ENCODE measurements at regions not wholly inside any gene's neighbourhood (a gene's known extent, or its start where the extent isn't known, plus 50 kb on each side); places are given as distances from the start of the nearest gene placed in this dataset.

GRCh38 chr11:41955066-41955465, 495.6 kb upstream of the LRRC4C start:
- Histone ChIP-seq H3K27me3 (ENCODE audit: control insufficient read depth in 1 of 2, insufficient read depth in 1 of 2, low read length in 2 of 2) (no peaks in the 10 kb centered on the region), H4K91ac (ENCODE audit: low read length) (no peak overlapping the region), H3K9me3 (ENCODE audit: control insufficient read depth, low read length) (no peaks in the 10 kb centered on the region), H3K23ac (ENCODE audit: low read length in 2 of 2) (no peak overlapping the region), H3K4me1 (ENCODE audit: control insufficient read depth, insufficient read depth, low read depth, low read length) (no peaks in the 10 kb centered on the region), H3K14ac (ENCODE audit: low read length in 2 of 2) (no peak overlapping the region), H4K8ac (ENCODE audit: low read length) (no peak overlapping the region), H3K79me1 (replicated peaks; ENCODE audit: low read length, poor library complexity, severe bottlenecking) (no peaks in the 10 kb centered on the region), H2BK12ac (ENCODE audit: low read length in 2 of 2) (no peak overlapping the region), H3K18ac (ENCODE audit: low read depth in 1 of 2, low read length in 2 of 2) (no peak overlapping the region), H3K27ac (ENCODE audit: low read length, poor library complexity, severe bottlenecking) (no peak overlapping the region), H3K4me3 (ENCODE audit: insufficient read depth in 1 of 2, low read depth in 1 of 2, low read length in 2 of 2) (no peak overlapping the region), H3K36me3 (ENCODE audit: control insufficient read depth in 1 of 2, insufficient read depth in 2 of 2, low read depth in 1 of 2, low read length in 2 of 2) (no peaks in the 10 kb centered on the region), H3K4me2 (ENCODE audit: low read length, poor library complexity, severe bottlenecking) (no peak overlapping the region), H2BK15ac (ENCODE audit: low read depth, poor library complexity, severe bottlenecking) (no peak overlapping the region), H2BK120ac (ENCODE audit: low read depth, low read length) (no peak overlapping the region), H3K9ac (ENCODE audit: low read length) (no peak overlapping the region), H2AFZ (ENCODE audit: low read depth, low read length) (no peak overlapping the region), H2AK5ac (ENCODE audit: low read length, severe bottlenecking) (no peak overlapping the region), H2BK5ac (ENCODE audit: low read depth, low read length, poor library complexity, severe bottlenecking) (no peak overlapping the region), H3K4ac (ENCODE audit: low read depth in 1 of 2, low read length in 2 of 2) (no peak overlapping the region)
- no peak for DNase-seq
- 91% methylated on average over 1 of the region's 2 CpGs for WGBS

GRCh38 chr11:41955635-41956400, 496.4 kb upstream of the LRRC4C start:
- no peaks in the 10 kb centered on the region for H3K36me3 ChIP-seq (ENCODE audit: control insufficient read depth in 1 of 2, insufficient read depth in 2 of 2, low read depth in 1 of 2, low read length in 2 of 2)
- no peak overlapping the region for H2AFZ ChIP-seq (ENCODE audit: low read depth, low read length)
- peak overlapping the region; percentile 14 for H4K8ac ChIP-seq (ENCODE audit: low read length)
- 82% methylated on average over 10 of the region's 10 CpGs for WGBS
- no peak overlapping the region for H2BK120ac ChIP-seq (ENCODE audit: low read depth, low read length)
- H3K4ac ChIP-seq (ENCODE audit: low read depth in 1 of 2, low read length in 2 of 2) = no peak overlapping the region
- H4K91ac ChIP-seq (ENCODE audit: low read length) = no peak overlapping the region
- H3K18ac ChIP-seq (ENCODE audit: low read depth in 1 of 2, low read length in 2 of 2) = no peak overlapping the region
- no peaks in the 10 kb centered on the region for H3K27me3 ChIP-seq (ENCODE audit: control insufficient read depth in 1 of 2, insufficient read depth in 1 of 2, low read length in 2 of 2)
- DNase-seq = no peak
- no peak overlapping the region for H3K4me2 ChIP-seq (ENCODE audit: low read length, poor library complexity, severe bottlenecking)
- no peak overlapping the region for H2BK12ac ChIP-seq (ENCODE audit: low read length in 2 of 2)
- peaks cover 3% of the 10 kb centered on the region for H3K9me3 ChIP-seq (ENCODE audit: control insufficient read depth, low read length)
- no peak overlapping the region for H2BK5ac ChIP-seq (ENCODE audit: low read depth, low read length, poor library complexity, severe bottlenecking)
- no peak overlapping the region for H3K27ac ChIP-seq (ENCODE audit: low read length, poor library complexity, severe bottlenecking)
- no peaks in the 10 kb centered on the region for H3K79me1 ChIP-seq (replicated peaks; ENCODE audit: low read length, poor library complexity, severe bottlenecking)
- no peak overlapping the region for H3K9ac ChIP-seq (ENCODE audit: low read length)
- no peak overlapping the region for H3K14ac ChIP-seq (ENCODE audit: low read length in 2 of 2)
- no peak overlapping the region for H3K23ac ChIP-seq (ENCODE audit: low read length in 2 of 2)
- H2BK15ac ChIP-seq (ENCODE audit: low read depth, poor library complexity, severe bottlenecking) = no peak overlapping the region
- H3K4me1 ChIP-seq (ENCODE audit: control insufficient read depth, insufficient read depth, low read depth, low read length) = no peaks in the 10 kb centered on the region
- no peak overlapping the region for H2AK5ac ChIP-seq (ENCODE audit: low read length, severe bottlenecking)
- no peak overlapping the region for H3K4me3 ChIP-seq (ENCODE audit: insufficient read depth in 1 of 2, low read depth in 1 of 2, low read length in 2 of 2)

- Histone ChIP-seq H3K27me3 (ENCODE audit: control insufficient read depth in 1 of 2, insufficient read depth in 1 of 2, low read length in 2 of 2) (no peaks in the 10 kb centered on the region), H3K79me1 (replicated peaks; ENCODE audit: low read length, poor library complexity, severe bottlenecking) (no peaks in the 10 kb centered on the region), H3K4me3 (ENCODE audit: insufficient read depth in 1 of 2, low read depth in 1 of 2, low read length in 2 of 2) (no peak overlapping the region), H3K4me1 (ENCODE audit: control insufficient read depth, insufficient read depth, low read depth, low read length) (no peaks in the 10 kb centered on the region), H2BK15ac (ENCODE audit: low read depth, poor library complexity, severe bottlenecking) (no peak overlapping the region), H3K9me3 (ENCODE audit: control insufficient read depth, low read length) (peaks cover 10% of the 10 kb centered on the region), H2BK12ac (ENCODE audit: low read length in 2 of 2) (no peak overlapping the region), H3K4me2 (ENCODE audit: low read length, poor library complexity, severe bottlenecking) (no peak overlapping the region), H3K18ac (ENCODE audit: low read depth in 1 of 2, low read length in 2 of 2) (no peak overlapping the region), H3K9ac (ENCODE audit: low read length) (no peak overlapping the region), H3K36me3 (ENCODE audit: control insufficient read depth in 1 of 2, insufficient read depth in 2 of 2, low read depth in 1 of 2, low read length in 2 of 2) (no peaks in the 10 kb centered on the region), H2BK5ac (ENCODE audit: low read depth, low read length, poor library complexity, severe bottlenecking) (peak overlapping the region; percentile 8), H3K27ac (ENCODE audit: low read length, poor library complexity, severe bottlenecking) (no peak overlapping the region), H2BK120ac (ENCODE audit: low read depth, low read length) (no peak overlapping the region), H3K14ac (ENCODE audit: low read length in 2 of 2) (no peak overlapping the region), H2AFZ (ENCODE audit: low read depth, low read length) (no peak overlapping the region), H4K8ac (ENCODE audit: low read length) (no peak overlapping the region), H3K4ac (ENCODE audit: low read depth in 1 of 2, low read length in 2 of 2) (no peak overlapping the region), H3K23ac (ENCODE audit: low read length in 2 of 2) (no peak overlapping the region), H2AK5ac (ENCODE audit: low read length, severe bottlenecking) (no peak overlapping the region), H4K91ac (ENCODE audit: low read length) (no peak overlapping the region)
- WGBS = 78% methylated on average over 1 of the region's 1 CpG
- DNase-seq = no peak
Measured at GRCh38 chr11:41963406-41963805, 504.0 kb upstream of the LRRC4C start.

- Histone ChIP-seq H2BK15ac (ENCODE audit: low read depth, poor library complexity, severe bottlenecking) (no peak overlapping the region), H3K4me3 (ENCODE audit: insufficient read depth in 1 of 2, low read depth in 1 of 2, low read length in 2 of 2) (no peak overlapping the region), H3K36me3 (ENCODE audit: control insufficient read depth in 1 of 2, insufficient read depth in 2 of 2, low read depth in 1 of 2, low read length in 2 of 2) (no peaks in the 10 kb centered on the region), H4K8ac (ENCODE audit: low read length) (no peak overlapping the region), H3K4me1 (ENCODE audit: control insufficient read depth, insufficient read depth, low read depth, low read length) (no peaks in the 10 kb centered on the region), H3K9me3 (ENCODE audit: control insufficient read depth, low read length) (peaks cover 10% of the 10 kb centered on the region), H4K91ac (ENCODE audit: low read length) (no peak overlapping the region), H2BK5ac (ENCODE audit: low read depth, low read length, poor library complexity, severe bottlenecking) (no peak overlapping the region), H3K14ac (ENCODE audit: low read length in 2 of 2) (no peak overlapping the region), H3K23ac (ENCODE audit: low read length in 2 of 2) (no peak overlapping the region), H3K18ac (ENCODE audit: low read depth in 1 of 2, low read length in 2 of 2) (no peak overlapping the region), H2AFZ (ENCODE audit: low read depth, low read length) (no peak overlapping the region), H3K27me3 (ENCODE audit: control insufficient read depth in 1 of 2, insufficient read depth in 1 of 2, low read length in 2 of 2) (no peaks in the 10 kb centered on the region), H3K4me2 (ENCODE audit: low read length, poor library complexity, severe bottlenecking) (no peak overlapping the region), H2BK12ac (ENCODE audit: low read length in 2 of 2) (no peak overlapping the region), H3K79me1 (replicated peaks; ENCODE audit: low read length, poor library complexity, severe bottlenecking) (no peaks in the 10 kb centered on the region), H3K4ac (ENCODE audit: low read depth in 1 of 2, low read length in 2 of 2) (no peak overlapping the region), H3K27ac (ENCODE audit: low read length, poor library complexity, severe bottlenecking) (no peak overlapping the region), H3K9ac (ENCODE audit: low read length) (no peak overlapping the region), H2BK120ac (ENCODE audit: low read depth, low read length) (no peak overlapping the region), H2AK5ac (ENCODE audit: low read length, severe bottlenecking) (no peak overlapping the region)
- DNase-seq = no peak
- WGBS = no CpG with 5 or more reads among the region's 1 CpG
Measured at GRCh38 chr11:41970681-41971080, 511.2 kb upstream of the LRRC4C start.

All from mesenchymal stem cell (in vitro differentiated cells and primary cell).